ENCODE measurements at regions not wholly inside any gene's neighbourhood (a gene's known extent, or its start where the extent isn't known, plus 50 kb on each side); places are given as distances from the start of the nearest gene placed in this dataset.

- TF ChIP-seq POLR2A (IDR thresholded peaks at IDR 0.05; ENCODE audit: low read length) (no peak), GATA1 (IDR thresholded peaks at IDR 0.05; ENCODE audit: low read depth, low read length) (no peak)
Observed at GRCh38 chr15:69934607-69935006, 163.1 kb downstream of the TLE3 start.
